ENCODE measurements at regions not wholly inside any gene's neighbourhood (a gene's known extent, or its start where the extent isn't known, plus 50 kb on each side); places are given as distances from the start of the nearest gene placed in this dataset.
A peak's percentile ranks its signal among the peaks of the same experiment; 100 is the strongest.

DNA sequence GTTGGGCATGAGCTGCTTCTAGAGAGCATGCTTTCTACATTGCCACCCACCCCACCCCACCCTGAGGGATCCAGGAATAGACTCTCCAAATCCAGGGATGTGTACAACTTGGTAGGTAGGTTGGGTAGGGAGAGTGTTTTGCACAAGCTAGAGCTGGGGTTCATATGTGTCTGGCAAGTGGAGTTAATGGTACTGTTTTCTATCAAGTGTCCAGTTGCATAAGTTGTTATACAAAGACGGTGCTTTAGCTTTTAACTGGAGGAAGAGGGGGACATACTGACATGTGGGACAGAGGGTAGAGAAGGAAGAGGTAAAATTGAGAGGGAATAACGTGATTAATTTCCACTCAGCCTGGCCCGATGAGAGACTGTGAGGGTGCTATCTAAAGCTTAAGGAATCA lies 51.0 kb upstream of the TNC start:
- TF ChIP-seq, protein P1, sequence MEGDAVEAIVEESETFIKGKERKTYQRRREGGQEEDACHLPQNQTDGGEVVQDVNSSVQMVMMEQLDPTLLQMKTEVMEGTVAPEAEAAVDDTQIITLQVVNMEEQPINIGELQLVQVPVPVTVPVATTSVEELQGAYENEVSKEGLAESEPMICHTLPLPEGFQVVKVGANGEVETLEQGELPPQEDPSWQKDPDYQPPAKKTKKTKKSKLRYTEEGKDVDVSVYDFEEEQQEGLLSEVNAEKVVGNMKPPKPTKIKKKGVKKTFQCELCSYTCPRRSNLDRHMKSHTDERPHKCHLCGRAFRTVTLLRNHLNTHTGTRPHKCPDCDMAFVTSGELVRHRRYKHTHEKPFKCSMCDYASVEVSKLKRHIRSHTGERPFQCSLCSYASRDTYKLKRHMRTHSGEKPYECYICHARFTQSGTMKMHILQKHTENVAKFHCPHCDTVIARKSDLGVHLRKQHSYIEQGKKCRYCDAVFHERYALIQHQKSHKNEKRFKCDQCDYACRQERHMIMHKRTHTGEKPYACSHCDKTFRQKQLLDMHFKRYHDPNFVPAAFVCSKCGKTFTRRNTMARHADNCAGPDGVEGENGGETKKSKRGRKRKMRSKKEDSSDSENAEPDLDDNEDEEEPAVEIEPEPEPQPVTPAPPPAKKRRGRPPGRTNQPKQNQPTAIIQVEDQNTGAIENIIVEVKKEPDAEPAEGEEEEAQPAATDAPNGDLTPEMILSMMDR (IDR thresholded peaks at IDR 0.05; ENCODE audit: insufficient read depth, low read length): no peak

DNA sequence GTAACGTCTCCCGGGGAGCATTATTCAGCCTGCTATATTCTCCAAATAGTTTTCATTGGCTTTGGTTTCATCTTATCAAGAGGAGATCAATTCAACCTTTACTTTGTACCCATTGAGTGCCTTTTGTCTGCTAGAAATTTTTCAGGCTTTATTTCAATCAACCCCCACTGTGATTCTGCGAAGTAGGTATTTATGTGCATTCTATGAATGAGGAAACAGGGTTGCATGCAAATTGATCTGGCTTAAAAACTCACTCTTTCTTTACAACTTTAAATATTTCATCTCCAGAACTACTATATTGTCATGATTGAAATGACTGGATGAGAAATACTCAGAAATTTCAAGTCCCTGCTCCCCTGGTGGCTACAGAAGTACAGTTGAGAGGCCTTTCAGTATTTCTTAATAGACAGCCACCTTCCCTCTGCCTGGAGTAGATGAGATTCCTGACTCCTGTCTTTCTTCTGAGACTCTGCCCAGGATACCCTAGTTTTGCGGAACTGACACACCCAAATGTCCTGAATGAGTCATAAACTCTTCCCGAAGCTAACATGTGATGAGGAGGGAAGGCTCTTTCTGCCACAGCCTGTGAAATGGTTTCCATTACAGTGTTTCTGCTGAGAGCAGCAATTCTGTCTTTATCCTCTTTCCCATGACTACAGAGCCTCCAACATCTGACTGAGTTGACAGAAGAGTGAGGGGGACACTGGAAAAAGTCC lies 52.6 kb upstream of the TNC start:
- no peak overlapping the region for H3K4me3 ChIP-seq (ENCODE audit: low read depth, low read length)
- TF ChIP-seq, protein P1 (IDR thresholded peaks at IDR 0.05; ENCODE audit: insufficient read depth, low read length): peak; percentile 21
- DNase-seq (ENCODE audit: low read depth): peak; percentile 44

More for the DNA sequence above, 51.0 kb upstream of the TNC start:
- no peak overlapping the region for H3K4me3 ChIP-seq (ENCODE audit: low read depth, low read length)
- DNase-seq (ENCODE audit: low read depth): no peak

DNA sequence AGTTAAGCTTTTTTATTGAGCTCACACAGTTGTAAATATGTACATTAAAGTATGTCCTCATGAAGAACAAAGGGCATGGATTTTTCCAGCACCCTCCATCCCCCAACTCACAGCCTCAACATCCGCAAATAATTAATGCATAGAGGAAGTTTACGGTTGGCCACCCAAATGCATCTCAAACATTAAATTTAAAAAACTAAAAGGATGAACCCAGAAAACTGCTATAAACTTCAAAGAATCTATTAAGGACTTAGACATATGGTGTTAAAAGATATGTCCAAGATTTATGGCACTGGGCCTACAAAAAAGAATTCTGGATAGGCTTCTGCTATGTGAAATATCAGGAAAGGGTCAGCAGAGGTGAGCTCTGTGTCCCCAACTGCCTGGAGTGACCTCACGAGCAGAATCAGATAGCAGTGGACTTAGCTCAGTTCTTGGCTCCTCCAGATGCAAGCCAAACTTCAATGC lies 54.0 kb upstream of the TNC start:
- no peak overlapping the region for H3K4me3 ChIP-seq (ENCODE audit: low read depth, low read length)
- TF ChIP-seq, protein P1 (IDR thresholded peaks at IDR 0.05; ENCODE audit: insufficient read depth, low read length): no peak
- DNase-seq (ENCODE audit: low read depth): no peak

DNA sequence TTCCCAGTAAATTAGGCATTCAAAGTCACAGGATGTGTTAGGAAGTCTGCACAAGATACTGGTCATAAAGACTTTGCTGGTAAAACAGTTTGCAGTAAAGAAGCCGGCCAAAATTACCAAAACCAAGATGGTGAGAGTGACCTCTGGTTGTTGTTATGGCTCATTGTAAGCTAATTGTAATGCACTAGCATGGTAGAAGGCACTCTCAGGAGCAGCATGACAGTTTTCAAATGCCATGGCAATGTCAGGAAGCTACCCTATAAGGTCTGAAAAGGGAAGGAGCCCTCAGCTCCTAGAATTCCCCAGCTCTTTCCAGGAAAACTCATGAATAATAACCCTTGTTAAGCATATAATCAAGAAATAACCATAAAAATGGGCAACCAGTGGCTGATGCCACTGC lies 64.3 kb upstream of the TNC start:
- DNase-seq (ENCODE audit: low read depth): no peak
- TF ChIP-seq, protein P1 (IDR thresholded peaks at IDR 0.05; ENCODE audit: insufficient read depth, low read length): no peak
- no peak overlapping the region for H3K4me3 ChIP-seq (ENCODE audit: low read depth, low read length)

DNA sequence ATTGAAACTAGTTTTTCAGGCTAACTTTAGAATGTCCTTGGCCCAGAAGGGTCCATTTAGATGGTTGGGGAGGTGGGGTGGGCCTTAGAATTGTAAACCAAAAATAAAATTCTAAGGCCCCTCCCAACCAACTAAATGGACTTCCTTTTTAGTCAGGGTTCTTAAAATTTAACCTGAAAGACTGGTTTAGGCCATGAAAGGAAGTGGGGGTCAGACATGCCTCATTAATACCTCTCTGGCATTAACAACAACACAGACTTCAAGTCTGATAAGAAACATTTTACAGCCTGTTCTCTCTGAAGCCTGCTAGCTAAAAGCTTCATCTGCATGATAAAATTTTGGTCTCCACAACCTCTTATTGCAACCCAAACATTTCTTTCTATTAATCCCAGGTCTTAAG lies 65.5 kb upstream of the TNC start:
- TF ChIP-seq, protein P1 (IDR thresholded peaks at IDR 0.05; ENCODE audit: insufficient read depth, low read length): no peak
- DNase-seq (ENCODE audit: low read depth): no peak
- no peak overlapping the region for H3K4me3 ChIP-seq (ENCODE audit: low read depth, low read length)

DNA sequence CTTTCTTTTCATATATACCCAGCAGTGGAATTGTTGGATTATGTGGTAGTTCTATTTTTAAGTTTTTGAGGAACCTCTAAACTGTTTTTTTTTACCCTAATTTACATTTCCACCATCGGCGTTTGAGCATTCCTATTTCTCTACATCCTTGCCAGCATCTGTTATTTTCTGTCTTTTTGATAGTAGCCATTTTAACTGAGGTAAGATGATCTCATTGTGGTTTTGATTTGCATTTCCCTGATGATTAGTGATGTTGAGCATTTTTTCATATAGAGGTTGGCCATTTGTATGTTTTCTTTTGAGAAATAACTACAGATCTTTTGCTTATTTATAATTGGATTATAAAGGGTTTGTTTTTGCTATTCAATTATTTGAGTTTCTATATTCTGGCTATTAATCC lies 71.7 kb upstream of the TNC start:
- TF ChIP-seq, protein P1 (IDR thresholded peaks at IDR 0.05; ENCODE audit: insufficient read depth, low read length): no peak
- DNase-seq (ENCODE audit: low read depth): no peak

DNA sequence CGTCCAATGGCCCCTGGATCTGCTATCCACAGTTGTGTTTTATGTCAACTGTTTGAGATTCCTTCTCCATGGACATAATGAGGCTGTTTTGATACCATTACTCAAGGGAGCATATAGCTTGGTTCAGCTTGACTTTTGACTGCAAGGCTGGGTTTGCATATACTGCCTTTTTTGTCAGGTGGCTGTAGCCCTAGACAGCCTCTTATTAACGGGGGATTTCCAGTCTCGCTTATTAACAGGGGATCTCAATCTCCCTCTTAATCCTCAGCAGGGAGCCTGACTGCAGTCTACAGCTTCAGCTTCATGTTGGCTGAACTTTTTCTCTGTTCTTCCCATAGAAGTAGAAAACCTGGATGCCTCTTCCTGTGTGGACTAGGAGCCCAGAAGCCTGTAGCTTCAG lies 73.7 kb upstream of the TNC start:
- TF ChIP-seq, protein P1 (IDR thresholded peaks at IDR 0.05; ENCODE audit: insufficient read depth, low read length): no peak
- no peak for DNase-seq (ENCODE audit: low read depth)
- no peak overlapping the region for H3K4me3 ChIP-seq (ENCODE audit: low read depth, low read length)

More for the DNA sequence above, 71.7 kb upstream of the TNC start:
- H3K4me3 ChIP-seq (ENCODE audit: low read depth, low read length): no peak overlapping the region

Measured in fibroblast of the aortic adventitia (primary cell).